ENCODE measurements at regions not wholly inside any gene's neighbourhood (a gene's known extent, or its start where the extent isn't known, plus 50 kb on each side); places are given as distances from the start of the nearest gene placed in this dataset.

- Histone ChIP-seq H3K4me3 (ENCODE audit: control insufficient read depth in 1 of 7, extremely low read depth in 1 of 7, insufficient read depth in 4 of 7, low read depth in 2 of 7, low read length in 6 of 7) (no peak overlapping the region), H3K9me3 (ENCODE audit: control extremely low read depth in 1 of 5, control insufficient read depth in 4 of 5, insufficient read depth in 2 of 5, low read depth in 1 of 5, low read length in 4 of 5) (no peaks in the 10 kb centered on the region), H3K36me3 (ENCODE audit: control insufficient read depth in 4 of 4, insufficient read depth in 4 of 4, low read length in 3 of 4) (no peaks in the 10 kb centered on the region), H3K27me3 (replicated peaks in 2 of 5; ENCODE audit: control insufficient read depth in 4 of 5, insufficient read depth in 5 of 5, low read length in 4 of 5) (no peaks in the 10 kb centered on the region), H3K4me1 (ENCODE audit: control extremely low read depth in 1 of 4, control insufficient read depth in 4 of 4, insufficient read depth in 4 of 4, low read length in 3 of 4) (no peaks in the 10 kb centered on the region), H3K27ac (ENCODE audit: insufficient read depth in 1 of 2, low read depth in 1 of 2, low read length in 2 of 2, poor library complexity in 1 of 2, severe bottlenecking in 2 of 2) (no peak overlapping the region)
- no peak for DNase-seq
- POLR2A ChIA-PET, result no interaction called here
- CTCF ChIA-PET, result no interaction called here
- WGBS (ENCODE audit: insufficient coverage), result no CpG with 5 or more reads among the region's 3 CpGs
Measured at GRCh38 chr11:25769287-25769686, 562.6 kb upstream of the ANO3 start.

GRCh38 chr11:25771605-25772004, 560.3 kb upstream of the ANO3 start:
- H3K27ac ChIP-seq (ENCODE audit: insufficient read depth in 1 of 2, low read depth in 1 of 2, low read length in 2 of 2, poor library complexity in 1 of 2, severe bottlenecking in 2 of 2), result no peak overlapping the region
- H3K9me3 ChIP-seq (ENCODE audit: control extremely low read depth in 1 of 5, control insufficient read depth in 4 of 5, insufficient read depth in 2 of 5, low read depth in 1 of 5, low read length in 4 of 5), result no peaks in the 10 kb centered on the region
- no peaks in the 10 kb centered on the region for H3K27me3 ChIP-seq (replicated peaks in 2 of 5; ENCODE audit: control insufficient read depth in 4 of 5, insufficient read depth in 5 of 5, low read length in 4 of 5)
- DNase-seq, result no peak
- ChIA-PET CTCF (no interaction called here), POLR2A (no interaction called here)
- no peaks in the 10 kb centered on the region for H3K4me1 ChIP-seq (ENCODE audit: control extremely low read depth in 1 of 4, control insufficient read depth in 4 of 4, insufficient read depth in 4 of 4, low read length in 3 of 4)
- WGBS (ENCODE audit: insufficient coverage), result 100% methylated on average over 2 of the region's 4 CpGs
- H3K36me3 ChIP-seq (ENCODE audit: control insufficient read depth in 4 of 4, insufficient read depth in 4 of 4, low read length in 3 of 4), result no peaks in the 10 kb centered on the region
- H3K4me3 ChIP-seq (ENCODE audit: control insufficient read depth in 1 of 7, extremely low read depth in 1 of 7, insufficient read depth in 4 of 7, low read depth in 2 of 7, low read length in 6 of 7), result no peak overlapping the region

- no peak for DNase-seq
- Histone ChIP-seq H3K27me3 (replicated peaks in 2 of 5; ENCODE audit: control insufficient read depth in 4 of 5, insufficient read depth in 5 of 5, low read length in 4 of 5) (no peaks in the 10 kb centered on the region), H3K36me3 (ENCODE audit: control insufficient read depth in 4 of 4, insufficient read depth in 4 of 4, low read length in 3 of 4) (no peaks in the 10 kb centered on the region), H3K4me3 (ENCODE audit: control insufficient read depth in 1 of 7, extremely low read depth in 1 of 7, insufficient read depth in 4 of 7, low read depth in 2 of 7, low read length in 6 of 7) (no peak overlapping the region), H3K4me1 (ENCODE audit: control extremely low read depth in 1 of 4, control insufficient read depth in 4 of 4, insufficient read depth in 4 of 4, low read length in 3 of 4) (no peaks in the 10 kb centered on the region), H3K9me3 (ENCODE audit: control extremely low read depth in 1 of 5, control insufficient read depth in 4 of 5, insufficient read depth in 2 of 5, low read depth in 1 of 5, low read length in 4 of 5) (no peaks in the 10 kb centered on the region), H3K27ac (ENCODE audit: insufficient read depth in 1 of 2, low read depth in 1 of 2, low read length in 2 of 2, poor library complexity in 1 of 2, severe bottlenecking in 2 of 2) (no peak overlapping the region)
- ChIA-PET CTCF (interaction anchor here (1.8 kb wide), 1 partner anchor 23 kb away, joined by 3 read pairs; no protein-coding TSS in a partner anchor), POLR2A (no interaction called here)
- WGBS (ENCODE audit: insufficient coverage), result no CpG with 5 or more reads among the region's 1 CpG
Measured at GRCh38 chr11:25775603-25776002, 556.3 kb upstream of the ANO3 start.

- WGBS (ENCODE audit: insufficient coverage), result no CpG with 5 or more reads among the region's 1 CpG
Measured at GRCh38 chr11:25776238-25776637, 555.7 kb upstream of the ANO3 start.

GRCh38 chr11:25777343-25777742, 554.6 kb upstream of the ANO3 start:
- DNase-seq, result no peak
- H3K9me3 ChIP-seq (ENCODE audit: control extremely low read depth in 1 of 5, control insufficient read depth in 4 of 5, insufficient read depth in 2 of 5, low read depth in 1 of 5, low read length in 4 of 5), result no peaks in the 10 kb centered on the region
- H3K4me1 ChIP-seq (ENCODE audit: control extremely low read depth in 1 of 4, control insufficient read depth in 4 of 4, insufficient read depth in 4 of 4, low read length in 3 of 4), result no peaks in the 10 kb centered on the region
- 100% methylated on average over 1 of the region's 2 CpGs for WGBS (ENCODE audit: insufficient coverage)
- H3K36me3 ChIP-seq (ENCODE audit: control insufficient read depth in 4 of 4, insufficient read depth in 4 of 4, low read length in 3 of 4), result no peaks in the 10 kb centered on the region
- no peaks in the 10 kb centered on the region for H3K27me3 ChIP-seq (replicated peaks in 2 of 5; ENCODE audit: control insufficient read depth in 4 of 5, insufficient read depth in 5 of 5, low read length in 4 of 5)
- H3K27ac ChIP-seq (ENCODE audit: insufficient read depth in 1 of 2, low read depth in 1 of 2, low read length in 2 of 2, poor library complexity in 1 of 2, severe bottlenecking in 2 of 2), result no peak overlapping the region
- H3K4me3 ChIP-seq (ENCODE audit: control insufficient read depth in 1 of 7, extremely low read depth in 1 of 7, insufficient read depth in 4 of 7, low read depth in 2 of 7, low read length in 6 of 7), result no peak overlapping the region
- POLR2A ChIA-PET, result no interaction called here
- CTCF ChIA-PET, result no interaction called here

More at GRCh38 chr11:25776238-25776637, 555.7 kb upstream of the ANO3 start:
- H3K4me3 ChIP-seq (ENCODE audit: control insufficient read depth in 1 of 7, extremely low read depth in 1 of 7, insufficient read depth in 4 of 7, low read depth in 2 of 7, low read length in 6 of 7), result no peak overlapping the region
- H3K4me1 ChIP-seq (ENCODE audit: control extremely low read depth in 1 of 4, control insufficient read depth in 4 of 4, insufficient read depth in 4 of 4, low read length in 3 of 4), result no peaks in the 10 kb centered on the region
- no peaks in the 10 kb centered on the region for H3K9me3 ChIP-seq (ENCODE audit: control extremely low read depth in 1 of 5, control insufficient read depth in 4 of 5, insufficient read depth in 2 of 5, low read depth in 1 of 5, low read length in 4 of 5)
- ChIA-PET POLR2A (no interaction called here), CTCF (no interaction called here)
- no peaks in the 10 kb centered on the region for H3K36me3 ChIP-seq (ENCODE audit: control insufficient read depth in 4 of 4, insufficient read depth in 4 of 4, low read length in 3 of 4)
- DNase-seq, result no peak
- no peak overlapping the region for H3K27ac ChIP-seq (ENCODE audit: insufficient read depth in 1 of 2, low read depth in 1 of 2, low read length in 2 of 2, poor library complexity in 1 of 2, severe bottlenecking in 2 of 2)
- no peaks in the 10 kb centered on the region for H3K27me3 ChIP-seq (replicated peaks in 2 of 5; ENCODE audit: control insufficient read depth in 4 of 5, insufficient read depth in 5 of 5, low read length in 4 of 5)

- POLR2A ChIA-PET, result no interaction called here
- Histone ChIP-seq H3K9me3 (ENCODE audit: control extremely low read depth in 1 of 5, control insufficient read depth in 4 of 5, insufficient read depth in 2 of 5, low read depth in 1 of 5, low read length in 4 of 5) (no peaks in the 10 kb centered on the region), H3K27me3 (replicated peaks in 2 of 5; ENCODE audit: control insufficient read depth in 4 of 5, insufficient read depth in 5 of 5, low read length in 4 of 5) (no peaks in the 10 kb centered on the region), H3K4me1 (ENCODE audit: control extremely low read depth in 1 of 4, control insufficient read depth in 4 of 4, insufficient read depth in 4 of 4, low read length in 3 of 4) (no peaks in the 10 kb centered on the region), H3K4me3 (ENCODE audit: control insufficient read depth in 1 of 7, extremely low read depth in 1 of 7, insufficient read depth in 4 of 7, low read depth in 2 of 7, low read length in 6 of 7) (no peak overlapping the region), H3K27ac (ENCODE audit: insufficient read depth in 1 of 2, low read depth in 1 of 2, low read length in 2 of 2, poor library complexity in 1 of 2, severe bottlenecking in 2 of 2) (no peak overlapping the region), H3K36me3 (ENCODE audit: control insufficient read depth in 4 of 4, insufficient read depth in 4 of 4, low read length in 3 of 4) (no peaks in the 10 kb centered on the region)
- no CpG with 5 or more reads among the region's 1 CpG for WGBS (ENCODE audit: insufficient coverage)
- DNase-seq, result no peak
- CTCF ChIA-PET, result no interaction called here
Measured at GRCh38 chr11:25779033-25779432, 552.9 kb upstream of the ANO3 start.

GRCh38 chr11:25787416-25787815, 544.5 kb upstream of the ANO3 start:
- H3K27me3 ChIP-seq (replicated peaks in 2 of 5; ENCODE audit: control insufficient read depth in 4 of 5, insufficient read depth in 5 of 5, low read length in 4 of 5), result no peaks in the 10 kb centered on the region
- no peaks in the 10 kb centered on the region for H3K9me3 ChIP-seq (ENCODE audit: control extremely low read depth in 1 of 5, control insufficient read depth in 4 of 5, insufficient read depth in 2 of 5, low read depth in 1 of 5, low read length in 4 of 5)
- no peak overlapping the region for H3K4me3 ChIP-seq (ENCODE audit: control insufficient read depth in 1 of 7, extremely low read depth in 1 of 7, insufficient read depth in 4 of 7, low read depth in 2 of 7, low read length in 6 of 7)
- H3K27ac ChIP-seq (ENCODE audit: insufficient read depth in 1 of 2, low read depth in 1 of 2, low read length in 2 of 2, poor library complexity in 1 of 2, severe bottlenecking in 2 of 2), result no peak overlapping the region
- CTCF ChIA-PET, result interaction anchor here (1.5 kb wide), 1 partner anchor 20 kb away, joined by 4 read pairs; no protein-coding TSS in a partner anchor
- 0% methylated on average over 1 of the region's 3 CpGs for WGBS (ENCODE audit: insufficient coverage)
- no peaks in the 10 kb centered on the region for H3K36me3 ChIP-seq (ENCODE audit: control insufficient read depth in 4 of 4, insufficient read depth in 4 of 4, low read length in 3 of 4)
- no peaks in the 10 kb centered on the region for H3K4me1 ChIP-seq (ENCODE audit: control extremely low read depth in 1 of 4, control insufficient read depth in 4 of 4, insufficient read depth in 4 of 4, low read length in 3 of 4)
- POLR2A ChIA-PET, result no interaction called here
- no peak for DNase-seq
